ENCODE measurements at regions not wholly inside any gene's neighbourhood (a gene's known extent, or its start where the extent isn't known, plus 50 kb on each side); places are given as distances from the start of the nearest gene placed in this dataset.

DNA sequence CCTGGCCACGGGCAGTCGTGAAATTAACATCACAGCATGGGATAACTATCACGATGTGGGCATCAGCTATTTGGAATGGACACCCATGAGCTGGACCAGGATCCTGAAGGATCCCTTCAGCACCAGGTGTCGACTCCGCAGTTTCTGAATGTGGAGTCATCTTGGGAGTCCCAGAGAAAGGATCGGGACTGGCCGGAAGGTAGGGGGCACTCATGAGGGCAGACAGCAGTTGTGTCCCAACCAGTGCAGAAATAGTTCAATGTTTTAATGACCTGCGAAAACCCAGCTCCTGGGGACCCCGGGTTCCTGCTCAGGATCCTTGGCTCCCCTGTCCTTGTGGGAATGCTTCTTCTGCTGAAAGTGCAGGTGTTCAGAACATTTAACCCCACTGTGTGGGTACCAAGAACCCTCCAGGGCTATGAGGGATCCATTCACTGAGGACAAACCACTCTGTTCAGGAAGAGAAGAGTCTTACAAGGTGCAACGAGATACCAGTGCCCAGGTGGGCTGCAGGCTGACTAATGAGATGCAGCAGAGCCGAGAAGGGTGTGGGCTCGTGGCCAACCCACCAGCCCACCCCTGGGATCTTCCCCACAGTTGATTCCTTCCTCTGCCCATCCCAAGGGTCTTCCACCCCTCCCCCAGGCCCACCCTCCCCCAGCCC is 154.8 kb downstream of the SALL1 start:
- Histone ChIP-seq H3K9me3 (replicated peaks in 1 of 11) (peaks cover 0 to 4% (median 0%) of the 10 kb centered on the region in 11 experiments; a peak in 7 of 22 replicates), H3K27ac (no peak overlapping the region), H3K4me3 (no peak overlapping the region), H4K20me1 (no peaks in the 10 kb centered on the region), H3K9ac (no peak overlapping the region), H3K27me3 (no peaks in the 10 kb centered on the region), H3K36me3 (no peaks in the 10 kb centered on the region), H3K4me2 (peak overlapping the region in 8 of 11 experiments; percentile 8 to 73 (median 62); a peak in 15 of 22 replicates), H3K4me1 (peaks cover 11 to 67% (median 51%) of the 10 kb centered on the region in 10 experiments; a peak in 19 of 20 replicates)
- TF ChIP-seq Cebpa-rat (IDR thresholded peaks at IDR 0.05), result no peak

DNA sequence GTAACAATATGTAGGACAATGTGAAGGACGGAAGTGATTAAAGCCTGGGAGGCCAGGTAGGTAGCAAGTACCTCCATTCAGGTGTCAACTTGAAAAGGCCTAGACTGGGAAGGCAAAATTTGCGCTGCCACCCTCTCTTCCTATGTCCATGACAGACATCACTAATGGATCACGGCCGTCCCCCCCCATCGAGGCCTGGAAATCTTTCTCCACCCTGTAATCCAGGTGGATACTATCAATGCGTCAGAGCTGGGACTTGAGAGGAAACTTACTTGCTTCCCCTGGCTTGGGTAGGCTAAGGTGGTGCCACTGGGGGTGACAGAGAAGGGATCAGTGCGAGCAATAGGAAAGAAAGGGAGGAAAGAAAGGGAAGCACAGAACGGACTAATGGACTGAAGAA is 156.1 kb downstream of the SALL1 start:
- Histone ChIP-seq H3K4me3 (no peak overlapping the region), H3K36me3 (no peaks in the 10 kb centered on the region), H3K27me3 (no peaks in the 10 kb centered on the region), H3K27ac (no peak overlapping the region), H3K9me3 (replicated peaks in 1 of 11) (peaks cover 0 to 11% (median 8%) of the 10 kb centered on the region in 11 experiments; a peak in 8 of 22 replicates), H3K9ac (no peak overlapping the region), H4K20me1 (no peaks in the 10 kb centered on the region), H3K4me2 (peak overlapping the region in 7 of 11 experiments; percentile 30 to 85 (median 41); a peak in 12 of 22 replicates), H3K4me1 (peaks cover 13 to 80% (median 64%) of the 10 kb centered on the region in 10 experiments)
- TF ChIP-seq Cebpa-rat (IDR thresholded peaks at IDR 0.05), result no peak

DNA sequence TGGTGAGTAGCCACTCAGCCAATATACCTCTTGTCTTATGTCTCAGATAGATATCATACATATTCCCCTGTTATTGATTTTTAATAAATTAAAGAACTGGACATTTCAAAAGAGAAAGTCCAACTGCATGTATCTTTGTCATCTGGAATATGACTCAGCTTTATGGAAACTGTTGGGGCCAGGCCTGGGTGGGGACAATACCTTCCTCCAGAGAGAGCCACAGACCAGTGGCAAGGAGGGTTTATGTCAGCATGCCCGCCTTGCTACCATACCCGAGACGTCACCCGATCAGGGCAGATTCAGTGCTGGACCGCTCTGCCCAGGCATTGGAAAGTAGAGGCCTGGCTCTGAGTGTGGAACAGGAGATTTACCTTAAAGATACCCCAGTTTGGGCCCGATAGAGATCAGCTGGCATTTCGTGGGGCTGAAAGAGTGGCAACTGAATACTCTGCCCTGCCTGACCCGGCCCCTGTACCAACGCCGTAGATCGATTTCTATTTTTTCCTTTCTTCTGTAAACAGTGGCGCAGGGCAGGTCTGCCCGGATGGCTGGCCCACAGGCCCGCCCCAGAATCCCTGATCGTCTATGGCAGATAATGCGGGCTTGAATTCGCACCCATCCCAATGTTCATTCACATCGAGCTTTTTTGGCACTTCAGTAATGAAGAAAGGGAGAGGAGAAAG is 158.6 kb downstream of the SALL1 start:
- Histone ChIP-seq H3K27ac (peak overlapping the region in 4 of 11 experiments; percentile 35 to 58 (median 40); a peak in 7 of 22 replicates), H3K9ac (peak overlapping the region in 3 of 11 experiments; percentile 28 to 56 (median 49); a peak in 4 of 22 replicates), H3K4me1 (peaks cover 32 to 100% (median 88%) of the 10 kb centered on the region in 10 experiments), H3K36me3 (no peaks in the 10 kb centered on the region), H4K20me1 (no peaks in the 10 kb centered on the region), H3K9me3 (replicated peaks in 1 of 11) (peaks cover 0 to 11% (median 8%) of the 10 kb centered on the region in 11 experiments; a peak in 8 of 22 replicates), H3K4me3 (no peak overlapping the region; a peak in 1 of 20 replicates), H3K4me2 (peak overlapping the region; percentile 4 to 85 (median 67); a peak in 21 of 22 replicates), H3K27me3 (no peaks in the 10 kb centered on the region)
- TF ChIP-seq Cebpa-rat (IDR thresholded peaks at IDR 0.05), result no peak

DNA sequence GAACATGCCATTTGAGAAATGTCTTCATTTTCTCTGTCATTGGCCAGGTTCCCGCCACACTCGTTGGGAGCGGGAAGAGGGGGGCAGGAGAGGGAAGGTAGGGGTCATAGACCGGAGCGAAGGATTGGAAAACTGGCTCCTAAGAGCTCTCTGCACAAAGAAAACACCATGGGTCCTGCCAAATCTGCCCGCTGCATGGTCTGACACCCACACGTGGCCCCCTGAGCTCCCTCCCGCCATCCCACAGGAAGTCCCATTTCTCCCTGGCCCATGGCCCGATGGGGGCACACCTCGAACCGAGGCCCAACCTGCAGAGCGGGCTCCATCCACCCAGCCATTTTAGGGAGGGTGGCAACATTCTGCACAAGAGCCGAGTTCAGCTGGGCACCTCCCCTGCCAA is 159.6 kb downstream of the SALL1 start:
- peaks cover 0 to 20% (median 8%) of the 10 kb centered on the region in 11 experiments; a peak in 10 of 22 replicates for H3K9me3 ChIP-seq (replicated peaks in 1 of 11)
- no peak overlapping the region for H3K9ac ChIP-seq
- H3K4me3 ChIP-seq, result no peak overlapping the region
- H3K36me3 ChIP-seq, result no peaks in the 10 kb centered on the region
- H3K4me1 ChIP-seq, result peaks cover 32 to 96% (median 83%) of the 10 kb centered on the region in 10 experiments
- H3K27ac ChIP-seq, result no peak overlapping the region
- no peaks in the 10 kb centered on the region for H4K20me1 ChIP-seq
- no peak for TF ChIP-seq Cebpa-rat (IDR thresholded peaks at IDR 0.05)
- H3K4me2 ChIP-seq, result peak overlapping the region in 5 of 11 experiments; percentile 65 to 85 (median 83); a peak in 4 of 22 replicates
- H3K27me3 ChIP-seq, result no peaks in the 10 kb centered on the region

DNA sequence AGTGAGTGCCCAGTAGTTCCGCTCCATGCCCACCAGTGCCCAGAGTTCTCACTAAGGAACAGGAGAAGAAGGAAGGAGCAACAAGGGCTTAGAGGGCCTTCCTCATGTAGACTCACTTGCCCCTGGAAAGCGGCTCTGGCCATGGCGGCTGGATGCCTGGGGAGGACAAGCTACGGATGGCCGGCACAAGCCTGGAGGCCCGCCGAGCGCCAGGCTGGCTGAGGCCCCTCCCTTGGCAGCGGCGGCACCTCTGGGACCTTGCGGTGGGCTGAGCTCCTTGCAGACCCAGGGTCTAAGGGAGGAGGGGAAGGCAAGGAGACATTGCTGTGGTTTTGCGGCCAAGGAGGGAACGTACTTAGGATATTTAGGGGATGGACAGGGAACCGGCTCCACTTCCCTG is 160.1 kb downstream of the SALL1 start:
- Histone ChIP-seq H3K27me3 (no peaks in the 10 kb centered on the region), H4K20me1 (no peaks in the 10 kb centered on the region), H3K4me3 (no peak overlapping the region), H3K4me2 (peak overlapping the region in 5 of 11 experiments; percentile 74 to 89 (median 83); a peak in 9 of 22 replicates), H3K9me3 (replicated peaks in 1 of 11) (peaks cover 0 to 23% (median 8%) of the 10 kb centered on the region in 11 experiments; a peak in 10 of 22 replicates), H3K27ac (no peak overlapping the region), H3K9ac (no peak overlapping the region), H3K4me1 (peaks cover 32 to 91% (median 79%) of the 10 kb centered on the region in 10 experiments), H3K36me3 (no peaks in the 10 kb centered on the region)
- no peak for TF ChIP-seq Cebpa-rat (IDR thresholded peaks at IDR 0.05)

DNA sequence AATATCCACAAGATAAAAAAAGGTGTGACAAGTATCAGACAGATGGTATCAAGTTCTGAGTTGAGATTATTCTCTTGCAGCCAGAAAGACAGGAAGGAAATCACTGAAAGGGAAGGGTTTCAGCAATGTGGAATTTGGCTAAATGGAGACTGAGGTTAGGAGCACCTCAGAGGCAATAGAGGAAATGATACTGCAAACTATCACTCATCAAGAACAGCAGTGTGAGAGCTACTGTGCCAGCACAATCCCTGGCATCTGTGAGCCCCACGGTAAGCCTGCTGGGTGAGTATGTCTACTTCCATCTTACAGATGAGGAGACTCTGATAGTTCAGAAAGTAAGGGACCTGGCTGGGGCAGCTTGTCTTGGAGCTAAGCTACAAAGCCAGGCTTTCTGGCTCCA is 162.0 kb downstream of the SALL1 start:
- H3K36me3 ChIP-seq, result no peaks in the 10 kb centered on the region
- no peaks in the 10 kb centered on the region for H4K20me1 ChIP-seq
- peak overlapping the region in 4 of 11 experiments; percentile 32 to 54 (median 41); a peak in 7 of 22 replicates for H3K27ac ChIP-seq
- H3K4me2 ChIP-seq, result peak overlapping the region; percentile 24 to 89 (median 74); a peak in 21 of 22 replicates
- peak overlapping the region in 2 of 10 experiments; percentile 7 to 17; a peak in 1 of 20 replicates for H3K4me3 ChIP-seq
- no peaks in the 10 kb centered on the region for H3K27me3 ChIP-seq
- no peak for TF ChIP-seq Cebpa-rat (IDR thresholded peaks at IDR 0.05)
- peaks cover 32 to 77% (median 67%) of the 10 kb centered on the region in 10 experiments for H3K4me1 ChIP-seq
- H3K9me3 ChIP-seq (replicated peaks in 1 of 11), result peaks cover 0 to 23% (median 8%) of the 10 kb centered on the region in 11 experiments; a peak in 10 of 22 replicates
- H3K9ac ChIP-seq, result peak overlapping the region in 1 of 11 experiments; percentile 6; a peak in 1 of 22 replicates

DNA sequence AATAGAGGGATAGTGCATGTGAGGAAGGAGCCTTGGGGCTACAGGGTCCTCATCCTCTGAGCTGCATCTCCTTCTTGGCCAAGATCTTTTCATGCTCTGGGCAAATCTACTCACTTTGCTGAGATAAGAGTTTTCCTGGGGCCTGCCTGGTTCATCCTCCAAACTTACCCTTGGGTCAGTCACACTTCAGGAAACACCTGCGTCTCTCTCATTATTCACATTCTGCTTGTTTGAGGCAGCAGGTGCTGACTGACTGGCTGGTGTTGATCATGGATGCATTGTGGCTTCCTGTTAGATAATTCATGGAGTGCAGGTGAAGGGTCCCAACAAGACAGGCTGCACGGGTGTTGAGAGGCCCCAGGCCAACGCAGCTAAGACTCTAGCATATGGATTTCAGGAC is 162.6 kb downstream of the SALL1 start:
- H4K20me1 ChIP-seq, result no peaks in the 10 kb centered on the region
- peaks cover 0 to 23% (median 8%) of the 10 kb centered on the region in 11 experiments; a peak in 10 of 22 replicates for H3K9me3 ChIP-seq (replicated peaks in 1 of 11)
- TF ChIP-seq Cebpa-rat (IDR thresholded peaks at IDR 0.05), result no peak
- H3K27me3 ChIP-seq, result no peaks in the 10 kb centered on the region
- H3K4me3 ChIP-seq, result peak overlapping the region in 2 of 10 experiments; percentile 7 to 17; a peak in 1 of 20 replicates
- peaks cover 30 to 71% (median 61%) of the 10 kb centered on the region in 10 experiments for H3K4me1 ChIP-seq
- H3K4me2 ChIP-seq, result peak overlapping the region; percentile 24 to 89 (median 74); a peak in 20 of 22 replicates
- H3K27ac ChIP-seq, result peak overlapping the region in 4 of 11 experiments; percentile 23 to 54 (median 34); a peak in 6 of 22 replicates
- no peaks in the 10 kb centered on the region for H3K36me3 ChIP-seq
- 0 out of 22 replicates have a peak overlapping the region, but pooled peaks of 2 of the 11 experiments have one; percentile 6 to 17 for H3K9ac ChIP-seq

DNA sequence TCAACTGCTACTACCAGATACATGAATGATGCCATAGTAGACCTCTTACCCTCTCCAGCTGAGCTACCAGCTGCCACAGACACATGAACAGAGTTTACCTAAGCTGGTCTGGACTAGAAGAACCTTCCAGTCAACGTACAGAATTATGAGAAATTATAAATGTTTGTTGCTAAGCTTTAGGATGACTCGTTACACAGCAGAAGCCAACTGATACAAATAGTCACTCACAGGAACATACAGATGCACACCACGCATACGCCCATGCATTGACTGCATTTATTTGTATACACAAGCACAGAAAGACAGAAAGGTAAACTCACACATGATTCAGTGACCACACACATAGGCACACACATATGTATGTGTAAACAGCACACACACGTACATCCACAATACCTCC is 164.6 kb downstream of the SALL1 start:
- H3K9ac ChIP-seq, result no peak overlapping the region
- H3K27me3 ChIP-seq, result no peaks in the 10 kb centered on the region

More for the DNA sequence above, 164.6 kb downstream of the SALL1 start:
- no peak overlapping the region for H3K27ac ChIP-seq
- H3K4me1 ChIP-seq, result peaks cover 19 to 51% (median 41%) of the 10 kb centered on the region in 10 experiments
- H3K4me2 ChIP-seq, result no peak overlapping the region
- H3K4me3 ChIP-seq, result no peak overlapping the region
- no peak for TF ChIP-seq Cebpa-rat (IDR thresholded peaks at IDR 0.05)
- peaks cover 0 to 23% (median 7%) of the 10 kb centered on the region in 11 experiments; a peak in 10 of 22 replicates for H3K9me3 ChIP-seq (replicated peaks in 1 of 11)
- no peaks in the 10 kb centered on the region for H3K36me3 ChIP-seq
- no peaks in the 10 kb centered on the region for H4K20me1 ChIP-seq

Measured in BLaER1 treated with 17β-estradiol and CSF1 and Interleukin-3, amounts not matched to agents 10 nM and 100 nM (cell line).